ENCODE measurements at regions not wholly inside any gene's neighbourhood (a gene's known extent, or its start where the extent isn't known, plus 50 kb on each side); places are given as distances from the start of the nearest gene placed in this dataset.

DNA sequence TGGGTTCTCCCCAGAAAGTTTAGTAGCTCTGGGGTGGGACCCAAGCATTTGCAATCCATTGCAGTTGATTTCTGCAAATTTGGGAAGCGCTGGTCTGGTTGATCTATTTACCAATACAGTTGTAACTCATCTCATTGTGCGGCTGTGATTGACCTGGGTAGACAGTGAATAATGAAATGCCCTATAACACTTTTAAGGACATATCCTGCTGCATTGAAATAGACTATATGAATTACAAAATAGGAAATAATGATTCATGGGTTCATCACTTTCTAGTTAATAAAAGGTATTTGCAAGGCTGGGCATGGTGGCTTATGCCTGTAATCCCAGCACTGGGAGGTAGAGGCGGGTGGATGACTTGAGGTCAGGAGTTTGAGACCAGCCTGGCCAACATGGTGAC is 59.0 kb upstream of the FARP1 start:
- intact Hi-C loops (cut with micrococcal nuclease; ENCODE audit: unreplicated experiment), result no loop called here
- BruUV-seq (replicated peaks), result no TSS peak
- CTCF ChIA-PET, result no interaction called here
- Histone ChIP-seq H3K9me3 (ENCODE audit: low read depth, low read length, poor library complexity, severe bottlenecking) (no peaks in the 10 kb centered on the region), H3K27ac (ENCODE audit: low read depth, low read length, poor library complexity, severe bottlenecking) (no peak overlapping the region), H3K27me3 (replicated peaks; ENCODE audit: insufficient read depth, low read depth, low read length, poor library complexity) (no peaks in the 10 kb centered on the region), H3K4me1 (ENCODE audit: insufficient read depth, low read length, poor library complexity, severe bottlenecking) (peaks cover 6% of the 10 kb centered on the region), H3K4me3 (ENCODE audit: low read depth, low read length, poor library complexity, severe bottlenecking) (no peak overlapping the region), H3K36me3 (ENCODE audit: insufficient read depth, low read length, poor library complexity, severe bottlenecking) (no peaks in the 10 kb centered on the region)
- POLR2A ChIA-PET (ENCODE audit: low non-redundant PET), result interaction anchor here (0.6 kb wide), 1 partner anchor 500 kb away, joined by 5 read pairs; no protein-coding TSS in a partner anchor
- TF ChIP-seq EZH2 (IDR thresholded peaks at IDR 0.05; ENCODE audit: borderline replicate concordance, low read depth, low read length, poor library complexity, severe bottlenecking), result no peak
- TF ChIP-seq, protein P1, sequence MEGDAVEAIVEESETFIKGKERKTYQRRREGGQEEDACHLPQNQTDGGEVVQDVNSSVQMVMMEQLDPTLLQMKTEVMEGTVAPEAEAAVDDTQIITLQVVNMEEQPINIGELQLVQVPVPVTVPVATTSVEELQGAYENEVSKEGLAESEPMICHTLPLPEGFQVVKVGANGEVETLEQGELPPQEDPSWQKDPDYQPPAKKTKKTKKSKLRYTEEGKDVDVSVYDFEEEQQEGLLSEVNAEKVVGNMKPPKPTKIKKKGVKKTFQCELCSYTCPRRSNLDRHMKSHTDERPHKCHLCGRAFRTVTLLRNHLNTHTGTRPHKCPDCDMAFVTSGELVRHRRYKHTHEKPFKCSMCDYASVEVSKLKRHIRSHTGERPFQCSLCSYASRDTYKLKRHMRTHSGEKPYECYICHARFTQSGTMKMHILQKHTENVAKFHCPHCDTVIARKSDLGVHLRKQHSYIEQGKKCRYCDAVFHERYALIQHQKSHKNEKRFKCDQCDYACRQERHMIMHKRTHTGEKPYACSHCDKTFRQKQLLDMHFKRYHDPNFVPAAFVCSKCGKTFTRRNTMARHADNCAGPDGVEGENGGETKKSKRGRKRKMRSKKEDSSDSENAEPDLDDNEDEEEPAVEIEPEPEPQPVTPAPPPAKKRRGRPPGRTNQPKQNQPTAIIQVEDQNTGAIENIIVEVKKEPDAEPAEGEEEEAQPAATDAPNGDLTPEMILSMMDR (conservative IDR thresholded peaks at IDR 0.05; ENCODE audit: low read depth, low read length), result no peak
- no peak for DNase-seq (ENCODE audit: low spot score)

DNA sequence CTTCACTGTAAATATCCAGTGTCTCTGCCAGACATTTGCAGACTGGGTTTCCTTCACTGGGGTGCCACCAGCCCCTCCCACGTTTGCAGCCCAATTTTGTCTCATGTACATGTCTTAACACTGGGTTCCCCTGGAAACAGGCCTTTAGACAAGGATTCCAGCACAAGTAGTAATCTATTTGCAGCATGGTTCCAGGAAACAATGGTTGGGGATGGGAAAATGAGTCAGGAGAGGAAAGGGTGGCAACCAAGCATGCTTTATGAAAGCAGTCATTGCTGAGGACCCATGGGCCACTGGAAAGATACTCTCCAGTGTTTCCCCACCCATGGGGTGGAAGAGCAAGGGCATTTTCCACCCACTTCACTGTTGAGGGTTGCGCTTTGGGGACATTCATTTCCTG is 53.6 kb upstream of the FARP1 start:
- no peaks in the 10 kb centered on the region for H3K9me3 ChIP-seq (ENCODE audit: low read depth, low read length, poor library complexity, severe bottlenecking)
- ChIA-PET CTCF (no interaction called here), POLR2A (ENCODE audit: low non-redundant PET) (no interaction called here)
- TF ChIP-seq EZH2 (IDR thresholded peaks at IDR 0.05; ENCODE audit: borderline replicate concordance, low read depth, low read length, poor library complexity, severe bottlenecking), result no peak
- TF ChIP-seq, protein P1 (conservative IDR thresholded peaks at IDR 0.05; ENCODE audit: low read depth, low read length), result no peak
- intact Hi-C loops (cut with micrococcal nuclease; ENCODE audit: unreplicated experiment), result no loop called here
- no peaks in the 10 kb centered on the region for H3K27me3 ChIP-seq (replicated peaks; ENCODE audit: insufficient read depth, low read depth, low read length, poor library complexity)
- no peak overlapping the region for H3K4me3 ChIP-seq (ENCODE audit: low read depth, low read length, poor library complexity, severe bottlenecking)
- H3K27ac ChIP-seq (ENCODE audit: low read depth, low read length, poor library complexity, severe bottlenecking), result no peak overlapping the region
- no peak for DNase-seq (ENCODE audit: low spot score)
- H3K36me3 ChIP-seq (ENCODE audit: insufficient read depth, low read length, poor library complexity, severe bottlenecking), result no peaks in the 10 kb centered on the region
- no peaks in the 10 kb centered on the region for H3K4me1 ChIP-seq (ENCODE audit: insufficient read depth, low read length, poor library complexity, severe bottlenecking)
- BruUV-seq (replicated peaks), result no TSS peak

DNA sequence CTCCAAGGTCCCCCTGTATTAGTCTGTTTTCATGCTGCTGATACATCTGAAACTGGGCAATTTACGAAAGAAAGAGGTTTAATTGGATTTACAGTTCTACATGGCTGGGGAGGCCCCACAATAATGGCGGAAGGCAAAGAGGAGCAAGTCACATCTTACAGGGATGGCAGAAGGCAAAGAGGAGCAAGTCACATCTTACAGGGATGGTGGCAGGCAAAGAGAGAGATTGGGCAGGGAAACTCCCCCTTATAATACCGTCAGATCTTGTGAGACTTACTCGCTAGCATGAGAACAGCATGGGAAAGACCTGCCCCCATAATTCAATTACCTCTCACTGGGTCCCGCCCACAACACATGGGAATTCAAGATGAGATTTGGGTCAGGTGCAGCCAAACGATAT is 50.0 kb upstream of the FARP1 start:
- no peaks in the 10 kb centered on the region for H3K9me3 ChIP-seq (ENCODE audit: low read depth, low read length, poor library complexity, severe bottlenecking)
- no peak overlapping the region for H3K4me3 ChIP-seq (ENCODE audit: low read depth, low read length, poor library complexity, severe bottlenecking)
- H3K27ac ChIP-seq (ENCODE audit: low read depth, low read length, poor library complexity, severe bottlenecking), result no peak overlapping the region
- BruUV-seq (replicated peaks), result no TSS peak
- TF ChIP-seq EZH2 (IDR thresholded peaks at IDR 0.05; ENCODE audit: borderline replicate concordance, low read depth, low read length, poor library complexity, severe bottlenecking), result no peak
- TF ChIP-seq, protein P1 (conservative IDR thresholded peaks at IDR 0.05; ENCODE audit: low read depth, low read length), result no peak
- intact Hi-C loops (cut with micrococcal nuclease; ENCODE audit: unreplicated experiment), result no loop called here
- POLR2A ChIA-PET (ENCODE audit: low non-redundant PET), result no interaction called here
- H3K36me3 ChIP-seq (ENCODE audit: insufficient read depth, low read length, poor library complexity, severe bottlenecking), result no peaks in the 10 kb centered on the region
- no peaks in the 10 kb centered on the region for H3K27me3 ChIP-seq (replicated peaks; ENCODE audit: insufficient read depth, low read depth, low read length, poor library complexity)
- H3K4me1 ChIP-seq (ENCODE audit: insufficient read depth, low read length, poor library complexity, severe bottlenecking), result no peaks in the 10 kb centered on the region
- DNase-seq (ENCODE audit: low spot score), result no peak
- CTCF ChIA-PET, result no interaction called here
